ENCODE measurements at regions not wholly inside any gene's neighbourhood (a gene's known extent, or its start where the extent isn't known, plus 50 kb on each side); places are given as distances from the start of the nearest gene placed in this dataset.

DNA sequence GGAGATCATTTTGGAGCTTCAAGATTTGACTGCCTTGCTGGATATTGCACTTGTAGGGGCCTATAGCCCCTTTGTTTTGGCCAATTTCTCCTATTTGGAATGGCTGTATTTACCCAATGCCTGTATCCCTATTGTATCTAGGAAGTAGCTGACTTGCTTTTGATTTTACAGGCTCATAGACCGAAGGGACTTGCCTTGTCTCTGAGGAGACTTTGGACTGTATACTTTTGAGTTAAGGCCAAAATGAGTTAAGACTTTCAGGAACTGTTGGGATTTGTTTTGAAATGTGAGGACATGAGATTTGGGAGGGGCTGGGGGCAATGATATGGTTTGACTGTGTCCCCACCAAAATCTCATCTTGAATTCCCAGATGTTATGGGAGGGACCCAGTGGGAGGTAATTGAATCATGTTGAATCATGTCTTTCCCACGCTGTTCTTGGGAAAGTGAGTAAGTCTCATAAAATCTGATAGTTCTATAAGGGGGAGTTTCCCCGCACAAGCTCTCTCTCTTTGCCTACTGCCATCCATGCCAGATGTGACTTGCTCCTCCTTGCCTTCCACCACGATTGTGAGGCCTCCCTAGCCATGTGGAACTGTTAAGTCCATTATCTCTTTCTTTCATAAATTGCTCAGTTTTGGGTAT lies 276.1 kb downstream of the LMX1A start:
- Histone ChIP-seq H3K4me3 (no peak overlapping the region), H3K4me1 (no peaks in the 10 kb centered on the region), H3K9me3 (peaks cover 0 to 4% (median 0%) of the 10 kb centered on the region in 3 donors), H3K27me3 (peaks cover 0 to 3% of the 10 kb centered on the region in 2 donors), H3K36me3 (no peaks in the 10 kb centered on the region), H3K27ac (no peak overlapping the region)
- intact Hi-C loops (cut with DNase I; ENCODE audit: low total_unique reads) = no loop called here
- no peak for TF ChIP-seq CTCF (IDR thresholded peaks at IDR 0.05)
- DNase-seq = no peak

- Histone ChIP-seq H3K4me1 (no peaks in the 10 kb centered on the region), H3K27me3 (peaks cover 0 to 3% of the 10 kb centered on the region in 2 donors), H3K36me3 (no peaks in the 10 kb centered on the region), H3K27ac (no peak overlapping the region), H3K4me3 (no peak overlapping the region), H3K9me3 (peaks cover 0 to 4% (median 0%) of the 10 kb centered on the region in 3 donors)
- no peak for DNase-seq
- intact Hi-C loops (cut with DNase I; ENCODE audit: low total_unique reads) = no loop called here
- TF ChIP-seq CTCF (IDR thresholded peaks at IDR 0.05) = no peak
Measured at GRCh38 chr1:165078391-165078790, 278.1 kb downstream of the LMX1A start.

GRCh38 chr1:165075725-165076370 lies 280.7 kb downstream of the LMX1A start:
- TF ChIP-seq CTCF (IDR thresholded peaks at IDR 0.05) = peak in 1 of 2 experiments; percentile 22
- intact Hi-C loops (cut with DNase I; ENCODE audit: low total_unique reads) = no loop called here

DNA sequence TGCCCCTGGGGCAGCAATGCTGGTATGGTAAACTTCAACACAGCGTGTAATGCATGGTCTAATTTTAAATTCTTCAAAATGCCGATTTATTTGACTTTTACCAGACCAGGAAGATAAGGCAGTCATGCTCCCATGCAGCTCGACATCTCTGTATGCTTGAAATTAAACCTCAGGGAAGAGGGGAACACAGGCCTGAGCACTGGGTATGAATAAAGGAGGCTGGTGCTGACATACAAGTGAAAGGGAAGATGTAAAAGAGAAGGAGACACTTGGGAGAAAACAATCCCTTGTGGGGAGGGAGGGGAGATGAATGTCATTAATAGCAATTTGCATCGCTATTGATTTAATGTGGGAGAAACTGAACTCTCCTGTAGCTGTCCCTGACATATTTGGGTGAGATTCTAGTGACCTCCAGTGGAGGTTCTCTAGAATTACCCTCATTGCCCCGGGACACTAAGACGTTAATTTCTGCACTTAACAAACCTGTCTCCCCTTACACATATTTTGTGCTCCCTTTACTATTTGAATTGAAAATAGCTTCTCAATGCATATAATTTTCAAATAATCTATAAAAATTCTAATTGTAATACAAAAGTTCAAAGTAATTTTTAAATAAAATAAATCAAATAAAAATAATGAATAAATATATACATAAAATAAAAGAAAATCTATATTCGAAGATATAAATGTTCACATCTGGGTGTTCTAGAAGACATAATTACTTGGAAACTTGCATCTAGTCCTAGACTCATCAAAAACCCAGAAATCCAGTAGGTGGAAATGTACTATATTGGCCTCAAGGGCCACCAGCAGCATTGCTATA lies 283.1 kb downstream of the LMX1A start:
- Histone ChIP-seq H3K36me3 (no peaks in the 10 kb centered on the region), H3K9me3 (no peaks in the 10 kb centered on the region), H3K27ac (no peak overlapping the region), H3K4me3 (no peak overlapping the region), H3K4me1 (no peaks in the 10 kb centered on the region), H3K27me3 (peaks cover 0 to 3% of the 10 kb centered on the region in 2 donors)
- intact Hi-C loops (cut with DNase I; ENCODE audit: low total_unique reads) = no loop called here
- no peak for DNase-seq
- TF ChIP-seq CTCF (IDR thresholded peaks at IDR 0.05) = peak; percentile 61 to 67

More at GRCh38 chr1:165075725-165076370, 280.7 kb downstream of the LMX1A start:
- Histone ChIP-seq H3K36me3 (no peaks in the 10 kb centered on the region), H3K4me1 (no peaks in the 10 kb centered on the region), H3K9me3 (peaks cover 0 to 2% (median 0%) of the 10 kb centered on the region in 3 donors), H3K27me3 (peaks cover 0 to 3% of the 10 kb centered on the region in 2 donors), H3K4me3 (no peak overlapping the region), H3K27ac (no peak overlapping the region)
- DNase-seq = no peak

DNA sequence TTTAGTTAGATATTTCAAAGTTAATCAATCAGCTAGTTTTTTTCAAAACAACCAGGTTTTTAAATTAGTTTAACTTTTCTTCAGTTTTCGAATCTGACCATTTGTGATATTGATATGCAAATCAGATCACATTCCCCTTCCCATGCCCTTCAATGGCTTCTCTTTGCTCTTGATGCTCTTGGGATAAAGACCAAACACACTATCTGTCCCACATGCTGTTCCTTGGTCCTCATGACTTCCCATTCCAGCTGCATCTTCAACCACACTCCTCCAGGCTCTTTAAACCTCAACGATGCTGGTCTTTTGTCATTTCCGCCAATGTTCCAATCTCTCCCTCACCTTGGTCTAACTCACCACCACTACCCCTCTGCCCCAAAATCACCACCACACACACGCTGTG lies 285.8 kb downstream of the LMX1A start:
- no peak for DNase-seq
- Histone ChIP-seq H3K4me1 (no peaks in the 10 kb centered on the region), H3K36me3 (no peaks in the 10 kb centered on the region), H3K9me3 (no peaks in the 10 kb centered on the region), H3K27ac (no peak overlapping the region), H3K4me3 (no peak overlapping the region), H3K27me3 (no peaks in the 10 kb centered on the region)
- intact Hi-C loops (cut with DNase I; ENCODE audit: low total_unique reads) = no loop called here
- TF ChIP-seq CTCF (IDR thresholded peaks at IDR 0.05) = no peak
